H9 (cell line): ENCODE measurements at regions not wholly inside any gene's neighbourhood (a gene's known extent, or its start where the extent isn't known, plus 50 kb on each side); places are given as distances from the start of the nearest gene placed in this dataset.

Experiments used
- DNase-seq: peaks from one replicate; pipeline ENCODE4 v3.0.0-alpha.2; 2017
- H2AFZ ChIP-seq: one replicate; pipeline ENCODE4 v1.6.1; 2013; ENCODE audit warnings: mild to moderate bottlenecking, low read length, control low read depth, moderate library complexity
- H2AK5ac ChIP-seq: 2 replicates; pipeline ENCODE4 v1.6.1; 2013; ENCODE audit warnings: low read length, control low read depth, mixed read lengths; ENCODE audit not compliant: insufficient read length
- H2BK120ac ChIP-seq: one replicate; pipeline ENCODE4 v1.6.1; 2013; ENCODE audit warnings: low read depth, mild to moderate bottlenecking, low read length, control low read depth, inconsistent platforms; ENCODE audit not compliant: poor library complexity, severe bottlenecking
- H2BK12ac ChIP-seq: 2 replicates; pipeline ENCODE4 v1.6.1; 2013; ENCODE audit warnings: low read length, control low read depth, mixed read lengths, low read depth; ENCODE audit not compliant: insufficient read length
- H2BK15ac ChIP-seq: 2 replicates; pipeline ENCODE4 v1.6.1; 2013; ENCODE audit warnings: low read depth, low read length, control low read depth
- H2BK20ac ChIP-seq: one replicate; pipeline ENCODE4 v1.6.1; 2013; ENCODE audit warnings: low read depth, mild to moderate bottlenecking, low read length, control low read depth, inconsistent platforms; ENCODE audit not compliant: poor library complexity, severe bottlenecking
- H2BK5ac ChIP-seq: 2 replicates; pipeline ENCODE4 v1.6.1; 2013; ENCODE audit warnings: low read length, control low read depth, mixed read lengths; ENCODE audit not compliant: insufficient read length
- H3K14ac ChIP-seq: 2 replicates; pipeline ENCODE4 v1.6.1; 2013; ENCODE audit warnings: low read length, control low read depth; ENCODE audit not compliant: insufficient read depth
- H3K18ac ChIP-seq: 2 replicates; pipeline ENCODE4 v1.6.1; 2013; ENCODE audit warnings: low read depth, mild to moderate bottlenecking, mixed read lengths, low read length, control low read depth; ENCODE audit not compliant: insufficient read length
- H3K23ac ChIP-seq: 2 replicates; pipeline ENCODE4 v1.6.1; 2013; ENCODE audit warnings: low read length, control low read depth, mixed read lengths, low read depth; ENCODE audit not compliant: insufficient read length
- H3K23me2 ChIP-seq: 2 replicates; pipeline ENCODE4 v1.6.1; 2013; ENCODE audit warnings: low read depth, mild to moderate bottlenecking, mixed read lengths, low read length, control low read depth; ENCODE audit not compliant: insufficient read length, poor library complexity, severe bottlenecking
- H3K27ac ChIP-seq: 2 replicates; pipeline ENCODE4 v1.5.1; 2013; ENCODE audit warnings: low read length, control low read depth, mixed read lengths, low read depth; ENCODE audit not compliant: insufficient read length
- H3K27me3 ChIP-seq: 2 replicates; pipeline ENCODE4 v1.6.1; 2013; ENCODE audit warnings: low read length, control low read depth, inconsistent platforms; ENCODE audit not compliant: insufficient read depth
- H3K4ac ChIP-seq: 2 replicates; pipeline ENCODE4 v1.6.1; 2013; ENCODE audit warnings: low read depth, mild to moderate bottlenecking, control low read depth, inconsistent platforms, low read length, moderate library complexity
- H3K4me1 ChIP-seq: 2 replicates; pipeline ENCODE4 v1.6.1; 2013; ENCODE audit warnings: low read length, control low read depth, inconsistent platforms; ENCODE audit not compliant: insufficient read depth
- H3K4me2 ChIP-seq: 2 replicates; pipeline ENCODE4 v1.6.1; 2013; ENCODE audit warnings: low read length, control low read depth, mixed read lengths; ENCODE audit not compliant: insufficient read length, insufficient read depth
- H3K56ac ChIP-seq: 2 replicates; pipeline ENCODE4 v1.6.1; 2013; ENCODE audit warnings: low read depth, mild to moderate bottlenecking, mixed read lengths, low read length, control low read depth; ENCODE audit not compliant: insufficient read length
- H3K79me1 ChIP-seq: 2 replicates; pipeline ENCODE4 v1.6.1; 2013; ENCODE audit warnings: low read depth, mild to moderate bottlenecking, moderate library complexity, low read length, control low read depth, inconsistent platforms; ENCODE audit not compliant: insufficient read depth, poor library complexity, severe bottlenecking
- H3K79me2 ChIP-seq: 2 replicates; pipeline ENCODE4 v1.6.1; 2013; ENCODE audit warnings: low read length, control low read depth, inconsistent platforms; ENCODE audit not compliant: insufficient read depth
- H3K9ac ChIP-seq: 2 replicates; pipeline ENCODE4 v1.6.1; 2013; ENCODE audit warnings: low read length, control low read depth, mixed read lengths; ENCODE audit not compliant: insufficient read length; ENCODE audit errors: extremely low read depth
- H3K9me3 ChIP-seq: one replicate; pipeline ENCODE4 v1.6.1; 2013; ENCODE audit warnings: low read depth, low read length, inconsistent platforms; ENCODE audit not compliant: control insufficient read depth
- H3T11ph ChIP-seq: one replicate; pipeline ENCODE4 v1.6.1; 2013; ENCODE audit warnings: mild to moderate bottlenecking, low read length, control low read depth, inconsistent platforms
- H4K20me1 ChIP-seq: one replicate; pipeline ENCODE4 v1.6.1; 2013; ENCODE audit not compliant: control insufficient read depth, insufficient read length, insufficient read depth
- H4K5ac ChIP-seq: 2 replicates; pipeline ENCODE4 v1.6.1; 2013; ENCODE audit warnings: low read depth, mild to moderate bottlenecking, mixed read lengths, low read length, control low read depth; ENCODE audit not compliant: insufficient read length
- H4K8ac ChIP-seq: replicated peaks from 2 replicates; pipeline ENCODE4 v1.6.1; 2013; ENCODE audit warnings: low read length, control low read depth, mixed read lengths, low read depth; ENCODE audit not compliant: insufficient read length
- H4K91ac ChIP-seq: 2 replicates; pipeline ENCODE4 v1.6.1; 2013; ENCODE audit warnings: low read depth, mild to moderate bottlenecking, moderate library complexity, mixed read lengths, low read length, control low read depth; ENCODE audit not compliant: insufficient read length
- H3K27ac Mint-ChIP-seq, 3 experiments: 2 replicates in 2 of 3; 3 replicates in 1 of 3; pipeline ENCODE4 v1.8.0; 2020 to 2021; ENCODE audit warnings: mixed read lengths in 3 of 3, mild to moderate bottlenecking in 1 of 3, moderate library complexity in 1 of 3
- H3K27me3 Mint-ChIP-seq: 2 replicates; pipeline ENCODE4 v1.8.0; 2021; ENCODE audit warnings: low read depth, mild to moderate bottlenecking, moderate library complexity, mixed read lengths
- H3K36me3 Mint-ChIP-seq, 3 experiments: 2 replicates in 2 of 3; 3 replicates in 1 of 3; pipeline ENCODE4 v1.8.0; 2020 to 2021; ENCODE audit warnings: low read depth in 3 of 3, mixed read lengths in 3 of 3; ENCODE audit not compliant: insufficient read depth in 1 of 3
- H3K4me1 Mint-ChIP-seq, 2 experiments: 2 replicates each; pipeline ENCODE4 v1.8.0; 2020; ENCODE audit warnings: mixed read lengths in 2 of 2
- H3K4me3 Mint-ChIP-seq, 2 experiments: 2 replicates in 1 of 2; 3 replicates in 1 of 2; pipeline ENCODE4 v1.8.0; 2020 to 2021; ENCODE audit warnings: mild to moderate bottlenecking in 2 of 2, mixed read lengths in 2 of 2, moderate library complexity in 1 of 2
- H3K9me3 Mint-ChIP-seq, 2 experiments: 2 replicates in 1 of 2; 3 replicates in 1 of 2; pipeline ENCODE4 v1.8.0; 2020; ENCODE audit warnings: mild to moderate bottlenecking in 2 of 2, mixed read lengths in 2 of 2, moderate library complexity in 1 of 2
- WGBS: extraction: QIAGEN DNeasy Blood & Tissue Kit; methylation state at CpG from one replicate; pipeline ENCODE4 v1.1.7; 2013; ENCODE audit warnings: missing lambda C conversion rate, low lambda C conversion rate, mixed read lengths; ENCODE audit not compliant: insufficient read length; ENCODE audit errors: extremely low coverage; 5-methylcytosine and 5-hydroxymethylcytosine counted together
- TF ChIP-seq, protein P1 (sequence below): fragments of 200-600 bp; sonication (generic); conservative IDR thresholded peaks from 3 replicates; pipeline ENCODE4 v1.8.0; 2021; ENCODE audit warnings: antibody characterized with exemption, mild to moderate bottlenecking

DNA sequence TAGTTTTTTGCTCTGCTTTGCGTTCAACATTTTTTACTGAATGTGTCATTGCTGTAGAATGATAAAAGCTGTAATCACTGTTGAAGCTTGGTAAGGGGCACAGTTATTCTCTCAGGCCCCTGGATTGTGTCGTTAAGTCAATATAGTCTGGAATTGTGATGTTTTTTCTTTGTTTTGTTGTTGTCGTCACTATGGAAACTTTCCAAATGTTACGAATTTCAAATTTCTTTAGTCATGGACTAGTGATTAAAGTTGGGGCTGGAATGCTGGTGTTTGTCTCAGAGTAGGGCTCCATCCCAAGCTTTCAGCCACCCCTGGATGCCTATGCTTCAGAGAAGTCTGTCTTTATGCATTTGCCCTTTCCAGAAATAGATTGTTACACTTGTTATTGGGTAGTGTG, 287.2 kb downstream of the CDH19 start:
- H3K27ac Mint-ChIP-seq, result peak overlapping the region in 2 of 3 experiments; percentile 46 to 63; a peak in 3 of 7 replicates
- Histone ChIP-seq H3K27me3 (no peaks in the 10 kb centered on the region), H3K23me2 (no peaks in the 10 kb centered on the region), H3K9ac (no peak overlapping the region), H3K27ac (no peak overlapping the region), H3T11ph (no peak overlapping the region), H3K18ac (no peak overlapping the region), H3K14ac (no peak overlapping the region), H2AK5ac (no peak overlapping the region), H3K79me1 (no peaks in the 10 kb centered on the region), H4K5ac (no peak overlapping the region), H2BK20ac (no peak overlapping the region), H2AFZ (no peak overlapping the region), H3K4me2 (no peak overlapping the region), H3K4ac (no peak overlapping the region), H2BK15ac (no peak overlapping the region), H3K56ac (no peak overlapping the region), H3K79me2 (no peaks in the 10 kb centered on the region), H2BK120ac (no peak overlapping the region), H3K23ac (no peak overlapping the region), H4K91ac (no peak overlapping the region), H2BK12ac (no peak overlapping the region), H4K8ac (no peak overlapping the region), H3K9me3 (no peaks in the 10 kb centered on the region), H4K20me1 (no peaks in the 10 kb centered on the region), H2BK5ac (no peak overlapping the region), H3K4me1 (no peaks in the 10 kb centered on the region)
- H3K36me3 Mint-ChIP-seq, result no peaks in the 10 kb centered on the region
- DNase-seq, result no peak
- no peaks in the 10 kb centered on the region for H3K27me3 Mint-ChIP-seq
- no peaks in the 10 kb centered on the region for H3K9me3 Mint-ChIP-seq
- WGBS, result no CpG with 5 or more reads among the region's 4 CpGs
- TF ChIP-seq, protein P1, sequence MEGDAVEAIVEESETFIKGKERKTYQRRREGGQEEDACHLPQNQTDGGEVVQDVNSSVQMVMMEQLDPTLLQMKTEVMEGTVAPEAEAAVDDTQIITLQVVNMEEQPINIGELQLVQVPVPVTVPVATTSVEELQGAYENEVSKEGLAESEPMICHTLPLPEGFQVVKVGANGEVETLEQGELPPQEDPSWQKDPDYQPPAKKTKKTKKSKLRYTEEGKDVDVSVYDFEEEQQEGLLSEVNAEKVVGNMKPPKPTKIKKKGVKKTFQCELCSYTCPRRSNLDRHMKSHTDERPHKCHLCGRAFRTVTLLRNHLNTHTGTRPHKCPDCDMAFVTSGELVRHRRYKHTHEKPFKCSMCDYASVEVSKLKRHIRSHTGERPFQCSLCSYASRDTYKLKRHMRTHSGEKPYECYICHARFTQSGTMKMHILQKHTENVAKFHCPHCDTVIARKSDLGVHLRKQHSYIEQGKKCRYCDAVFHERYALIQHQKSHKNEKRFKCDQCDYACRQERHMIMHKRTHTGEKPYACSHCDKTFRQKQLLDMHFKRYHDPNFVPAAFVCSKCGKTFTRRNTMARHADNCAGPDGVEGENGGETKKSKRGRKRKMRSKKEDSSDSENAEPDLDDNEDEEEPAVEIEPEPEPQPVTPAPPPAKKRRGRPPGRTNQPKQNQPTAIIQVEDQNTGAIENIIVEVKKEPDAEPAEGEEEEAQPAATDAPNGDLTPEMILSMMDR, result no peak
- no peak overlapping the region for H3K4me3 Mint-ChIP-seq
- H3K4me1 Mint-ChIP-seq, result peaks cover 13 to 16% of the 10 kb centered on the region in 2 experiments
